NCI-H510A treated with DMSO at 0.1 percent for 48 hours (cell line): ENCODE measurements at regions not wholly inside any gene's neighbourhood (a gene's known extent, or its start where the extent isn't known, plus 50 kb on each side); places are given as distances from the start of the nearest gene placed in this dataset.

Source experiments
- DNase-seq: peaks from one replicate; lab custom pipeline; 2025; lab: John Stamatoyannopoulos, UW

GRCh38 chr21:27646691-27647090 is 679.8 kb upstream of the ADAMTS5 start:
- no peak for DNase-seq

GRCh38 chr21:27646056-27646455 is 679.2 kb upstream of the ADAMTS5 start:
- no peak for DNase-seq

- DNase-seq: no peak
Measured at GRCh38 chr21:27645285-27645684, 678.4 kb upstream of the ADAMTS5 start.

GRCh38 chr21:27643326-27643725 is 676.4 kb upstream of the ADAMTS5 start:
- DNase-seq: no peak

GRCh38 chr21:27639286-27639685 is 672.4 kb upstream of the ADAMTS5 start:
- DNase-seq: no peak

- no peak for DNase-seq
Measured at GRCh38 chr21:27636656-27637055, 669.8 kb upstream of the ADAMTS5 start.

- no peak for DNase-seq
Measured at GRCh38 chr21:27633631-27634030, 666.7 kb upstream of the ADAMTS5 start.

- no peak for DNase-seq
Measured at GRCh38 chr21:27631471-27631870, 664.6 kb upstream of the ADAMTS5 start.

- DNase-seq: no peak
Measured at GRCh38 chr21:27622631-27623030, 655.7 kb upstream of the ADAMTS5 start.

GRCh38 chr21:27614231-27614630 is 647.3 kb upstream of the ADAMTS5 start:
- no peak for DNase-seq

- no peak for DNase-seq
Measured at GRCh38 chr21:27606422-27606821, 639.5 kb upstream of the ADAMTS5 start.

GRCh38 chr21:27596196-27596595 is 629.3 kb upstream of the ADAMTS5 start:
- DNase-seq: no peak

GRCh38 chr21:27595716-27596115 is 628.8 kb upstream of the ADAMTS5 start:
- DNase-seq: no peak

- DNase-seq: no peak
Measured at GRCh38 chr21:27590271-27590670, 623.4 kb upstream of the ADAMTS5 start.

- no peak for DNase-seq
Measured at GRCh38 chr21:27589781-27590180, 622.9 kb upstream of the ADAMTS5 start.

GRCh38 chr21:27586986-27587385 is 620.1 kb upstream of the ADAMTS5 start:
- no peak for DNase-seq

- no peak for DNase-seq
Measured at GRCh38 chr21:27586326-27586725, 619.4 kb upstream of the ADAMTS5 start.

GRCh38 chr21:27584256-27584655 is 617.4 kb upstream of the ADAMTS5 start:
- no peak for DNase-seq

- DNase-seq: no peak
Measured at GRCh38 chr21:27582948-27583430, 616.1 kb upstream of the ADAMTS5 start.

GRCh38 chr21:27582246-27582947 is 615.5 kb upstream of the ADAMTS5 start:
- DNase-seq: no peak

- no peak for DNase-seq
Measured at GRCh38 chr21:27581168-27581567, 614.3 kb upstream of the ADAMTS5 start.

- no peak for DNase-seq
Measured at GRCh38 chr21:27580276-27580675, 613.4 kb upstream of the ADAMTS5 start.

GRCh38 chr21:27578741-27579265 is 611.9 kb upstream of the ADAMTS5 start:
- DNase-seq: no peak

GRCh38 chr21:27572696-27573095 is 605.8 kb upstream of the ADAMTS5 start:
- DNase-seq: no peak
